ENCODE measurements at regions not wholly inside any gene's neighbourhood (a gene's known extent, or its start where the extent isn't known, plus 50 kb on each side); places are given as distances from the start of the nearest gene placed in this dataset.
"Not testable (repeated sequence)": the region's sequence is repeated elsewhere in the genome, so short reads cannot be mapped to it uniquely, and the experiment has no call there.

- DNase-seq (ENCODE audit: low read depth) = no peak
Observed at GRCh38 chr6:165776691-165777090, 113.7 kb upstream of the PDE10A start.

DNA sequence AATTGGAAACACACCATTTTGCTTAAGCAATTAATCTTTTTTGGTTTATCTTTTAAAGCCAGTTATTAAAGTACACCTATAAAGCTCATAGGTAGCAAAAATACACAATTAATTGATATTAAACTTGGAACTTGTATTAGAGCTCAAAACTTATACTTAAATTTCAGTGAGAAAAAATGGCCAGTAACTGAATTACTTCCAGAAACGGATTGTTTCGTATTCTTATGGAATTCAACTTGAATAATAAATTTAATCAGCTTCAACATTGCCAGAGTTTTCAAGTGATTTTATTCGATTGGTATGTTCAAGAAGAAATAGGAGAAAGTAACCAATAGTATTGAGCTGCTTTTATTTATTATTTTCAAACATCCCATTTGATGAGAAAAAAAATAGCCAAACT is 112.7 kb upstream of the PDE10A start:
- no peak for DNase-seq (ENCODE audit: low read depth)

GRCh38 chr6:165774903-165775601 is 112.0 kb upstream of the PDE10A start:
- DNase-seq (ENCODE audit: low read depth) = no peak

DNA sequence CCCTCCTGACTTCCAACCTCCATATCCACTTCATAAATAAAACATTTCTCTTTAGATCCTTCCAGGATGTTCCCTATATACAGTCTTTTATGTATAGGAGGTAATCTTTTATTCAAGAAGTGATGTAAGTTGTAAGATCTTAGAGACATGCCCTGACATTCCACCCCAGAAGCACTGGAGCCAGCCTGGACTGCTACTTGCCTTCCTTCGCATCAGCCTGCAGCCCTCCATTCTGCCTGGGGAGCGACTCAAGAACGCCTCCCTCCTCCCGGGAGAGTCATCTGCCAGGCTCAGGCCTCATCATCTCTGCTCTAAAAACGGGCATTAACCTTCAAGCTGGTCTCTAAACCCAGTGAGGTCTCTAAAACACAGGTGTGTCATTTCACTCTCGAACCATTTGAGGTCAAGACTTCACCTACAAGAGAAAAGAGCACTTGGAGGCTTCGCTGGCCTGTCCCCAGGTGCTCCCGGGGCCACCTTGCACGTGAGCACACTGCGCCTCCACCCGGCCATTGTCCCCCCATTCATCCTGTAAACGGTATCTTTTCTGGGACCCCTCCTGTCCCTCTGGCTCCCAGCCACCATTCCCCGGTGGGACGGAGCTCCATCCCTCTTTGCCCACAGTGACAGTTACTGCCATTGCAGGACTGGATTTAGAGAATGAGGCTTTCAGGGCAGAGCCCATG is 107.5 kb upstream of the PDE10A start:
- DNase-seq (ENCODE audit: low read depth) = no peak

DNA sequence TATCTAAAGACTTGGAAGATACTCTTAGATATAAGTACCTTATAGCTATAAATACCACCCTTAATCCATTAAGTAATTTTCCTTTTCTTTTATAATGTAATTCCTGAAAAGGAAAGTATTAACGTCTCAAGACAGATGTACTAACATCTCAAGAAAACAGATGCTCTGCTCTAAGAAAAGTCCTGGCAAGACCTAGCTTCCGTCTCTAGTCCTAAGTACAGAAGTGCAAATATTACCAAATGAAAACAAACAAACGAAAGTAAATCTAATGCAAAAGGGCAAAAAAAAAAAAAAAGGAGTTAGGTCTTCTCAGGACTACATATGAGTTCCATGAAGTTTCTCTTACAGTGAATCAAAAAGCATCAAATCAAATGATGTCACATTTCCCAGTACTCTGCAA is 106.8 kb upstream of the PDE10A start:
- DNase-seq (ENCODE audit: low read depth) = no peak

- DNase-seq (ENCODE audit: low read depth) = no peak
Observed at GRCh38 chr6:165769401-165769800, 106.4 kb upstream of the PDE10A start.

- DNase-seq (ENCODE audit: low read depth) = no peak
Observed at GRCh38 chr6:165768961-165769360, 105.9 kb upstream of the PDE10A start.

- DNase-seq (ENCODE audit: low read depth) = no peak
Observed at GRCh38 chr6:165767228-165767627, 104.2 kb upstream of the PDE10A start.

- DNase-seq (ENCODE audit: low read depth) = no peak
Observed at GRCh38 chr6:165766457-165766856, 103.4 kb upstream of the PDE10A start.

DNA sequence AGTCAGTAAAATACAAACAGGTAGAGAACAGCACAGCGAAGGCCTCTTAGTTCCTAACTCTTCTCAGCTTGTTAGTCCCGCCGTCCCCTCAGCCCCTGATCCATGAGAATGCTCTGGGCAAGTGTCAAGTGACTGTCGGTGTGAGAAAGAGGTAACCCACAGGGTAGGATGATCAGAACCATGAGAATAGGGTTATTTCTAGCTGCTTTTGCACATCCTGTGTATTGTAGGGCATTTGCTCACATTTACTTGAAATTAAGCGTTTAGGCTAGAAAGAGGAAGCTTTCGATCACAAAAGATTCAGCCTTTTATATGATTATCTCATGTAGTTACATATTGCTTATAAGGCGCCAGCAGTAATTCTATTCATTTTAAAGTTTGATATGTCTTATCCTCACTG is 103.0 kb upstream of the PDE10A start:
- no peak for DNase-seq (ENCODE audit: low read depth)

GRCh38 chr6:165765256-165765655 is 102.2 kb upstream of the PDE10A start:
- DNase-seq (ENCODE audit: low read depth) = not testable (repeated sequence)

- DNase-seq (ENCODE audit: low read depth) = no peak
Observed at GRCh38 chr6:165762876-165763275, 99.8 kb upstream of the PDE10A start.

DNA sequence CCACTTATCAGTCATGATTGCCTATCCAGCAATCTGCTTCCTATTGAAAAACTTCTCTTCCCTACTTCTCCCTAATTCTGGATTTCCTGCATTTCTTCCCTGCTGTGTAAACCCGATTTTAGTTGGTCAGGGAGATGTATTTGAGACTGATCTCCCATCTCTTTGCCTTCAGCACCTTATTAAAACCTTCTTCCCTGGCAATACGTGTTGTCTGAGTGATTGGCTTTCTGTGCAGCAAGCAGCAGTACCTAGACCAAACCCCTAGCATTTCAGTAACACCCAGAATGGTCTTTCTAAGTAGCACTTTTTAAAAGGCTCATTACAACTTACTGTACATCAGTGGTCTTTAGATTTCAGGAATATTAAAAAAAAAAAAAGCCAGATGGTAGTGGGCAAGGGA is 99.1 kb upstream of the PDE10A start:
- DNase-seq (ENCODE audit: low read depth) = no peak

- DNase-seq (ENCODE audit: low read depth) = no peak
Observed at GRCh38 chr6:165760803-165761185, 97.8 kb upstream of the PDE10A start.

GRCh38 chr6:165760126-165760802 is 97.2 kb upstream of the PDE10A start:
- no peak for DNase-seq (ENCODE audit: low read depth)

- DNase-seq (ENCODE audit: low read depth) = no peak
Observed at GRCh38 chr6:165758441-165758840, 95.4 kb upstream of the PDE10A start.

DNA sequence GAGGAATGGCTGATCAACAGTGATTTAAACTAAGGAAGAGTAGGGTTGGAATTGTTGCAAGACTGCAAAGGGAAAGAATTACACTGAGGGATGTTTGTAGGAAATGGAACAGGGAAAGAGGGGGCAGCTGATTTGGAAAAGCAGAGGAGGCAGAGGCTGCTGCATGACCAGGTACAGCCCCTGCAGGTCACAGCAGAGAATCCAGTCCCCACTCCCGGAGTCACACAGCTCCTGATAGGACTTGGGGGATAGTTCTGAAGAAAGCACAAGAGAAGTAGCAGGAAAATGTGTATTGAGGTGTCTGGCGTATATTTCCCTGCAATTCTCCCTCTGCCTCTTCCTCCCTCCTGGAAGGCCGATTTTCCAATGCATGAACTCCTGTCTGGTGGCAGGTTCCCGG is 92.5 kb upstream of the PDE10A start:
- DNase-seq (ENCODE audit: low read depth) = no peak

- no peak for DNase-seq (ENCODE audit: low read depth)
Observed at GRCh38 chr6:165753506-165753905, 90.5 kb upstream of the PDE10A start.

- DNase-seq (ENCODE audit: low read depth) = no peak
Observed at GRCh38 chr6:165752451-165752850, 89.4 kb upstream of the PDE10A start.

- no peak for DNase-seq (ENCODE audit: low read depth)
Observed at GRCh38 chr6:165751486-165751885, 88.4 kb upstream of the PDE10A start.

GRCh38 chr6:165749163-165749562 is 86.1 kb upstream of the PDE10A start:
- no peak for DNase-seq (ENCODE audit: low read depth)

- DNase-seq (ENCODE audit: low read depth) = no peak
Observed at GRCh38 chr6:165748390-165748789, 85.3 kb upstream of the PDE10A start.

GRCh38 chr6:165747963-165748362 is 84.9 kb upstream of the PDE10A start:
- no peak for DNase-seq (ENCODE audit: low read depth)

All from activated T-cell treated with anti-CD3 and anti-CD28 coated beads for 24 hours (primary cell).